IMR-90 (cell line): ENCODE measurements at regions not wholly inside any gene's neighbourhood (a gene's known extent, or its start where the extent isn't known, plus 50 kb on each side); places are given as distances from the start of the nearest gene placed in this dataset.

Source experiments
- ATAC-seq: fragments of 200-7000 bp; cut with Tn5 transposase; 2 replicates; pipeline ENCODE4 v1.9.1; 2020; ENCODE audit warnings: low read depth, mild to moderate bottlenecking, moderate library complexity
- BruUV-seq: library from RNA; stranded (reverse); fragments of 400-500 nt; replicated peaks from 2 replicates; lab custom pipeline; 2021; lab: Mats Ljungman, UMichigan
- CTCF ChIA-PET: fragments of 300-600 bp; formaldehyde crosslinking; extraction: SDS; loops from one replicate; lab custom pipeline; 2021; ENCODE audit warnings: antibody characterized with exemption; lab: Yijun Ruan, JAX
- POLR2A ChIA-PET: fragments of 300-600 bp; sonication (Branson Sonifier 250); formaldehyde crosslinking; loops from one replicate; lab custom pipeline; 2022; ENCODE audit warnings: antibody characterized with exemption; ENCODE audit not compliant: unreplicated experiment; lab: Charles Lee
- DNase-seq: peaks from one replicate; pipeline ENCODE4 v3.0.0; 2013
- H2AFZ ChIP-seq: replicated peaks from 2 replicates; pipeline ENCODE3; 2013; ENCODE audit warnings: low read length, mild to moderate bottlenecking; ENCODE audit not compliant: poor library complexity
- H2AK5ac ChIP-seq: 2 replicates; pipeline ENCODE4 v1.6.1; 2013; ENCODE audit warnings: low read depth, low read length, inconsistent platforms
- H2AK9ac ChIP-seq: replicated peaks from 2 replicates; pipeline ENCODE3; 2013; ENCODE audit warnings: mild to moderate bottlenecking, low read depth, low read length, moderate library complexity; ENCODE audit not compliant: poor library complexity
- H2BK120ac ChIP-seq: 2 replicates; pipeline ENCODE4 v1.6.1; 2013; ENCODE audit warnings: low read depth, low read length, inconsistent platforms
- H2BK15ac ChIP-seq: 3 replicates; pipeline ENCODE4 v1.6.1; 2013; ENCODE audit warnings: low read depth, low read length, inconsistent platforms
- H2BK20ac ChIP-seq: 2 replicates; pipeline ENCODE4 v1.6.1; 2013; ENCODE audit warnings: low read depth, mild to moderate bottlenecking, inconsistent platforms, low read length, moderate library complexity
- H2BK5ac ChIP-seq: 2 replicates; pipeline ENCODE4 v1.6.1; 2013; ENCODE audit warnings: mild to moderate bottlenecking, low read depth, low read length, inconsistent platforms; ENCODE audit not compliant: poor library complexity, severe bottlenecking
- H3K14ac ChIP-seq: replicated peaks from 2 replicates; pipeline ENCODE4 v1.6.1; 2013; ENCODE audit warnings: low read depth, low read length, inconsistent platforms
- H3K18ac ChIP-seq: 2 replicates; pipeline ENCODE4 v1.6.1; 2013; ENCODE audit warnings: low read depth, low read length, control low read depth
- H3K23ac ChIP-seq: 2 replicates; pipeline ENCODE4 v1.6.1; 2013; ENCODE audit warnings: low read depth, low read length, inconsistent platforms
- H3K27ac ChIP-seq: 2 replicates; pipeline ENCODE4 v1.5.1; 2013; ENCODE audit warnings: mild to moderate bottlenecking, control low read depth, low read length; ENCODE audit not compliant: insufficient read depth
- H3K27me3 ChIP-seq: 2 replicates; pipeline ENCODE4 v1.6.1; 2013; ENCODE audit warnings: low read length; ENCODE audit not compliant: control insufficient read depth, insufficient read depth
- H3K36me3 ChIP-seq: 2 replicates; pipeline ENCODE4 v1.6.1; 2013; ENCODE audit warnings: low read length, mixed read lengths; ENCODE audit not compliant: control insufficient read depth, insufficient read depth
- H3K4ac ChIP-seq: 2 replicates; pipeline ENCODE4 v1.6.1; 2013; ENCODE audit warnings: low read depth, low read length, inconsistent platforms
- H3K4me1 ChIP-seq: 2 replicates; pipeline ENCODE4 v1.6.1; 2013; ENCODE audit warnings: low read length, mixed read lengths; ENCODE audit not compliant: control insufficient read depth, insufficient read depth
- H3K4me2 ChIP-seq: 2 replicates; pipeline ENCODE4 v1.6.1; 2013; ENCODE audit warnings: low read depth, mild to moderate bottlenecking, control low read depth, low read length, moderate library complexity
- H3K4me3 ChIP-seq: 2 replicates; pipeline ENCODE4 v1.5.1; 2013; ENCODE audit warnings: low read depth, mild to moderate bottlenecking, control low read depth, low read length, moderate library complexity; ENCODE audit not compliant: insufficient read depth
- H3K56ac ChIP-seq: 2 replicates; pipeline ENCODE4 v1.6.1; 2013; ENCODE audit warnings: low read length, inconsistent platforms; ENCODE audit not compliant: insufficient read depth; ENCODE audit errors: extremely low read depth
- H3K79me1 ChIP-seq, 2 experiments: 2 replicates each; pipeline ENCODE4 v1.6.1; 2013; ENCODE audit warnings: low read length in 2 of 2, inconsistent platforms in 1 of 2, low read depth in 1 of 2
- H3K9ac ChIP-seq: 2 replicates; pipeline ENCODE4 v1.6.1; 2013; ENCODE audit warnings: low read depth, low read length, control low read depth
- H3K9me1 ChIP-seq: 2 replicates; pipeline ENCODE4 v1.6.1; 2013; ENCODE audit warnings: low read length, inconsistent platforms; ENCODE audit not compliant: insufficient read depth
- H3K9me3 ChIP-seq: 2 replicates; pipeline ENCODE4 v1.6.1; 2013; ENCODE audit warnings: low read length; ENCODE audit not compliant: control insufficient read depth, insufficient read depth
- H4K20me1 ChIP-seq: 2 replicates; pipeline ENCODE4 v1.6.1; 2013; ENCODE audit warnings: low read length, inconsistent platforms; ENCODE audit not compliant: insufficient read depth
- H4K5ac ChIP-seq: 2 replicates; pipeline ENCODE4 v1.6.1; 2013; ENCODE audit warnings: mild to moderate bottlenecking, low read depth, low read length, control low read depth
- H4K8ac ChIP-seq, 2 experiments: 2 replicates each; pipeline ENCODE4 v1.6.1; 2013; ENCODE audit warnings: low read depth in 2 of 2, low read length in 2 of 2, control low read depth in 1 of 2, inconsistent platforms in 1 of 2
- H4K91ac ChIP-seq: 2 replicates; pipeline ENCODE4 v1.6.1; 2013; ENCODE audit warnings: low read depth, low read length, inconsistent platforms; ENCODE audit not compliant: insufficient read depth
- BHLHE40 ChIP-seq: fragments of 150-350 bp; IDR thresholded peaks from 2 replicates; pipeline ENCODE4 v1.6.1; 2016; ENCODE audit warnings: mild to moderate bottlenecking, low read depth, low read length
- CEBPB ChIP-seq: IDR thresholded peaks from 2 replicates; pipeline ENCODE4 v1.6.1; 2012; ENCODE audit warnings: low read depth, low read length, improper control_type of control experiment
- CHD1 ChIP-seq: IDR thresholded peaks from 2 replicates; pipeline ENCODE4 v1.6.1; 2012; ENCODE audit warnings: low read depth, low read length, improper control_type of control experiment
- CTCF ChIP-seq: conservative IDR thresholded peaks from 2 replicates; pipeline ENCODE4 v1.5.1; 2012; ENCODE audit warnings: mild to moderate bottlenecking, low read depth, low read length, improper control_type of control experiment
- FOS ChIP-seq: fragments of 150-350 bp; IDR thresholded peaks from 2 replicates; pipeline ENCODE4 v1.6.1; 2016; ENCODE audit warnings: low read depth, low read length
- MAFK ChIP-seq: IDR thresholded peaks from 2 replicates; pipeline ENCODE4 v1.6.1; 2012; ENCODE audit warnings: low read depth, low read length, improper control_type of control experiment
- MAZ ChIP-seq: IDR thresholded peaks from 2 replicates; pipeline ENCODE4 v1.6.1; 2012; ENCODE audit warnings: low read depth, mild to moderate bottlenecking, low read length, improper control_type of control experiment, moderate library complexity, borderline replicate concordance
- MXI1 ChIP-seq: IDR thresholded peaks from 2 replicates; pipeline ENCODE4 v1.6.1; 2012; ENCODE audit warnings: low read depth, mild to moderate bottlenecking, low read length, moderate library complexity, borderline replicate concordance
- NFE2L2 ChIP-seq: fragments of 150-350 bp; IDR thresholded peaks from 2 replicates; pipeline ENCODE4 v1.6.1; 2016; ENCODE audit warnings: low read depth, mild to moderate bottlenecking, low read length
- POLR2A ChIP-seq: IDR thresholded peaks from 2 replicates; pipeline ENCODE4 v1.6.1; 2012; ENCODE audit warnings: mild to moderate bottlenecking, low read depth, low read length
- RAD21 ChIP-seq: IDR thresholded peaks from 2 replicates; pipeline ENCODE4 v1.6.1; 2012; ENCODE audit warnings: low read length, improper control_type of control experiment
- RCOR1 ChIP-seq: IDR thresholded peaks from 2 replicates; pipeline ENCODE4 v1.6.1; 2012; ENCODE audit warnings: mild to moderate bottlenecking, low read length, improper control_type of control experiment; ENCODE audit not compliant: insufficient replicate concordance
- RFX5 ChIP-seq: IDR thresholded peaks from 2 replicates; pipeline ENCODE4 v1.8.0; 2012; ENCODE audit warnings: low read depth, mild to moderate bottlenecking, low read length, moderate library complexity
- SMC3 ChIP-seq: fragments of 150-350 bp; IDR thresholded peaks from 2 replicates; pipeline ENCODE4 v1.6.1; 2016; ENCODE audit warnings: low read depth, mild to moderate bottlenecking, antibody characterized with exemption, low read length, moderate library complexity
- dilution Hi-C: fragments of 300-500 bp; cut with HindIII; formaldehyde crosslinking; loops from one replicate; pipeline ENCODE4 v1.14.3; 2018; ENCODE audit warnings: low sequenced_read_pairs; ENCODE audit not compliant: unreplicated experiment
- in situ Hi-C: fragments of 300-500 bp; cut with MboI; formaldehyde crosslinking; loops from 3 replicates; pipeline ENCODE4 v1.14.3; 2019; ENCODE audit warnings: low sequenced_read_pairs, inconsistent platforms, mixed read lengths
- intact Hi-C: fragments of 100-400 bp; cut with micrococcal nuclease; formaldehyde crosslinking; loops from 2 replicates; pipeline ENCODE4 v1.10.0; 2022
- TF ChIP-seq, protein P1 (sequence below): fragments of 150-350 bp; IDR thresholded peaks from 2 replicates; pipeline ENCODE4 v1.6.1; 2017; ENCODE audit warnings: mild to moderate bottlenecking, antibody characterized with exemption, low read length, low read depth
- TF ChIP-seq, protein P2 (sequence below): fragments of 150-350 bp; IDR thresholded peaks from 2 replicates; pipeline ENCODE4 v1.6.1; 2016; ENCODE audit warnings: low read depth, mild to moderate bottlenecking, low read length, moderate library complexity, borderline replicate concordance

GRCh38 chr14:78083837-78084236 lies 86.3 kb upstream of the NRXN3 start:
- H3K9me1 ChIP-seq = no peaks in the 10 kb centered on the region
- no peak overlapping the region for H2AK9ac ChIP-seq

More at GRCh38 chr14:78083837-78084236, 86.3 kb upstream of the NRXN3 start:
- no peaks in the 10 kb centered on the region for H3K4me1 ChIP-seq
- H4K91ac ChIP-seq = no peak overlapping the region
- H3K9ac ChIP-seq = no peak overlapping the region
- intact Hi-C loops (no loop called here), dilution Hi-C loops (no loop called here), in situ Hi-C loops (no loop called here)
- no peak overlapping the region for H3K18ac ChIP-seq
- no peak overlapping the region for H2BK15ac ChIP-seq
- no peak overlapping the region for H3K27ac ChIP-seq
- DNase-seq (no peak), ATAC-seq (no peak)
- H4K20me1 ChIP-seq = no peaks in the 10 kb centered on the region
- no peak overlapping the region for H2AK5ac ChIP-seq
- H3K56ac ChIP-seq = no peak overlapping the region
- no peaks in the 10 kb centered on the region for H3K36me3 ChIP-seq
- H2BK20ac ChIP-seq = no peak overlapping the region
- no peak overlapping the region for H3K14ac ChIP-seq
- H3K23ac ChIP-seq = no peak overlapping the region
- no peak overlapping the region for H2BK120ac ChIP-seq
- no TSS peak for BruUV-seq
- peaks cover 12% of the 10 kb centered on the region for H3K9me3 ChIP-seq
- TF ChIP-seq, protein P1, sequence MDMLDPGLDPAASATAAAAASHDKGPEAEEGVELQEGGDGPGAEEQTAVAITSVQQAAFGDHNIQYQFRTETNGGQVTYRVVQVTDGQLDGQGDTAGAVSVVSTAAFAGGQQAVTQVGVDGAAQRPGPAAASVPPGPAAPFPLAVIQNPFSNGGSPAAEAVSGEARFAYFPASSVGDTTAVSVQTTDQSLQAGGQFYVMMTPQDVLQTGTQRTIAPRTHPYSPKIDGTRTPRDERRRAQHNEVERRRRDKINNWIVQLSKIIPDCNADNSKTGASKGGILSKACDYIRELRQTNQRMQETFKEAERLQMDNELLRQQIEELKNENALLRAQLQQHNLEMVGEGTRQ = no peak
- no peak for TF ChIP-seq BHLHE40
- TF ChIP-seq RCOR1 = no peak
- TF ChIP-seq CHD1 = no peak
- no peak for TF ChIP-seq MAFK
- TF ChIP-seq CTCF = no peak
- TF ChIP-seq FOS = no peak
- no peak for TF ChIP-seq NFE2L2
- no peak for TF ChIP-seq RAD21
- TF ChIP-seq MAZ = no peak
- TF ChIP-seq CEBPB = no peak
- TF ChIP-seq MXI1 = no peak
- TF ChIP-seq POLR2A = no peak
- TF ChIP-seq RFX5 = no peak
- no peak for TF ChIP-seq SMC3
- TF ChIP-seq, protein P2, sequence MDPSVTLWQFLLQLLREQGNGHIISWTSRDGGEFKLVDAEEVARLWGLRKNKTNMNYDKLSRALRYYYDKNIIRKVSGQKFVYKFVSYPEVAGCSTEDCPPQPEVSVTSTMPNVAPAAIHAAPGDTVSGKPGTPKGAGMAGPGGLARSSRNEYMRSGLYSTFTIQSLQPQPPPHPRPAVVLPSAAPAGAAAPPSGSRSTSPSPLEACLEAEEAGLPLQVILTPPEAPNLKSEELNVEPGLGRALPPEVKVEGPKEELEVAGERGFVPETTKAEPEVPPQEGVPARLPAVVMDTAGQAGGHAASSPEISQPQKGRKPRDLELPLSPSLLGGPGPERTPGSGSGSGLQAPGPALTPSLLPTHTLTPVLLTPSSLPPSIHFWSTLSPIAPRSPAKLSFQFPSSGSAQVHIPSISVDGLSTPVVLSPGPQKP = no peak
- no peak overlapping the region for H2AFZ ChIP-seq
- H4K5ac ChIP-seq = no peak overlapping the region
- POLR2A ChIA-PET = no interaction called here
- H3K4me3 ChIP-seq = no peak overlapping the region
- CTCF ChIA-PET = no interaction called here
- no peak overlapping the region for H3K4ac ChIP-seq
- H3K4me2 ChIP-seq = no peak overlapping the region
- no peaks in the 10 kb centered on the region for H3K79me1 ChIP-seq
- H2BK5ac ChIP-seq = no peak overlapping the region
- no peak overlapping the region for H4K8ac ChIP-seq
- H3K27me3 ChIP-seq = no peaks in the 10 kb centered on the region
